ENCODE measurements at regions not wholly inside any gene's neighbourhood (a gene's known extent, or its start where the extent isn't known, plus 50 kb on each side); places are given as distances from the start of the nearest gene placed in this dataset.

DNA sequence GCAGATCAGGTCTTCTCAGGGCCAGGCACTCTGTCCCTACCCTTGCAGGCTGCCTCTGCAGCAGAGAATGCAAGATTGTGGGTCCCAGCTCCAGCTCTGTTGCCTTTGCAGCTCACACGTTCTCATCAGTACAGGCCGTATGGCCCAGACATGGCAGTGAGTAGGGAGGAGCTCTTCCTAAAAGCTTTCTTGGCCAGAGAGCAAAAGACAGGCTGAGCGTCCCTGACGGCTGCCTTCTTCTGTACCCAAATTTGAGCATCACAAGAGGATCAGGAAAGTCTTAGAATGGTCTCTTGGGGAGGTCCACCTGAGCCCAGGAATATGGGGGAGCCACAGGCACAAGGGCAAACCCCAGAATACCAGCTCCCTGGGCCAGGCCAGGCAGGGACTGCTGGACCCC lies 266.3 kb upstream of the ZMIZ1 start:
- DNase-seq (ENCODE audit: low spot score) = no peak

DNA sequence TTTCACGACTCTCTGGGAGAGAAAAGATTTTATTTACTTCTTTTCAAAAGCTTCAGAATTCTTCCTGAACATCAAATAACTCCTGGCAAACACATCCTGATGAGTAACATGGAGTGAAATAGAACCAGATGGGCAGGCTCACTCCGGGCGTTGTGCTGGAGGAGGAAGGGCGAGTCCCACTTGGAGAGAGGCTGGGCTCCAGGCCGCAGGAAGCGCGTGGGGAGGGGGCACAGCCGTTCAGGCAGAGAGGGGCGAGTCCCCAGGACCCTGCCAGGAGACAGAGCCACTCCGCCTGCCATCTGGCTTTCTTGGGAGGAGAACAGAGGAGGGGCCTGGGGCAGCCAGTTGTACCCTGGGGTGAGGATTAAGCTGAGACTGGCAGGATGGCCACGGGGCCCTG lies 265.9 kb upstream of the ZMIZ1 start:
- no peak for DNase-seq (ENCODE audit: low spot score)

DNA sequence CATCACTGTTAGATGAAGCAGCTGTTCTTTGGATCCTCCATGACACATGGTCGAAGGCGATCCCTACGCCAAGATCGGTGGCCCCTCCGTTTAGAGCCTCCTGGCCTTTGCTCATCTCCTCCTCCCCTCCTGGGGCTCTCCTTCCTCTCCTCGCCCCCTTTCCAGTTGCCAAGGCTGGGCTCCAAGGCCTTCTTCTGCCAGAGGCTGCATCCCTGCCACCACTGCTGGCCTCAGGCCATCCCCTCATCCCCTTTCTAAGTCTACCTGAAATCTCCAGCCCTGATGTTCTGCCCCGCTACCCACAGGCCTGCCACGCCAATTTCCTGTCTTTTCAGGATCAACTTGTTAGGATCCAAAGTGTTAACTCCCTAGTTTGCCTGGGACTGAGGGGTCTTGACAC lies 265.1 kb upstream of the ZMIZ1 start:
- no peak for DNase-seq (ENCODE audit: low spot score)

DNA sequence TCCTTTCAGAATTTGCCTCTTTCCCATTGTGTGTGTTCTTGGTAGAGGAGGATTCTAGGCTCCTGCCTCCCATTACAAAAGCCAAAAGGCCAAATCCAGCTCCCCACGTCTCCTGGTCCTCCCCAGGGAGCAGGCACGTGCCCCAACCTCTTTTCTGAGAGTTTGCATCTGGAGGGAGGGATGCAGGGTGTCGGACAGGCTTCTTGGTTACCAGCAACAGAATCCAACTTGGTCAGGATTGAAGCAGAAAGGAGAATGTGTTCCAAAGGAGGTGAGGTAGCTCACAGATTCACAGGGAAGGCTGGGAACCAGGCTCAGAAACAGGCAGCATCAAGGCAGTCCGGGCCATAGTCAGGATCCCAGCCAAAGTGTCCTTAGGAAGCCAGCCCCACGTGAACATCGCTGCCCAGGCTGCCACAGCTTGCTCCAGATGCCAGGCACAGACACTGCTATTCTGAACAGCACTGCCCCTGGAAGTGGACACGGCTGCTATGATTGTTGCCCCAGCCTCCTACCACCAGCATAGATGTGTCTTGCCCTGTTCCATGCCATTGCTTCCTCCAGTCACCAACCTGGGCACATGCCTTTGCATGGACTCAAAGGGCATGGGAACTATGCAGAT lies 264.2 kb upstream of the ZMIZ1 start:
- no peak for DNase-seq (ENCODE audit: low spot score)

DNA sequence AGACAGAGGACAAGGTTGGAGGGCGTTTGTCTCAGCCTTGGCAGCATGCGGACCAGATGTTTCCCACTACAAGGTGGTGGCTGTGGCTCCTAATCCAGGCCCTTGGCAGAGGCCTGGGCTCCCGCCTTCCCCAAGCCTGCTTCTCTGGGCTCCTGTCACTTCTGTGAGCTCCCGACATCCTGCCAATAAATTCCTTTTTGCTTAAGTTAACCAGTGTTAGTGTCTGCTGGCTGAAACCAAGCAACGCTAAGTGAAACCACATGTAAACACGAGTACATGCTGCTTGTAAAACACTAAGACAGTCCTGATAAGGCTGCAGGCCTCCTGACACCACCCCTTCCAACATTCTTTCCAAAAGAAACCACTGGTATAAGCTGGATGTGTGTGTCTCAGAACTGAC lies 263.6 kb upstream of the ZMIZ1 start:
- no peak for DNase-seq (ENCODE audit: low spot score)

DNA sequence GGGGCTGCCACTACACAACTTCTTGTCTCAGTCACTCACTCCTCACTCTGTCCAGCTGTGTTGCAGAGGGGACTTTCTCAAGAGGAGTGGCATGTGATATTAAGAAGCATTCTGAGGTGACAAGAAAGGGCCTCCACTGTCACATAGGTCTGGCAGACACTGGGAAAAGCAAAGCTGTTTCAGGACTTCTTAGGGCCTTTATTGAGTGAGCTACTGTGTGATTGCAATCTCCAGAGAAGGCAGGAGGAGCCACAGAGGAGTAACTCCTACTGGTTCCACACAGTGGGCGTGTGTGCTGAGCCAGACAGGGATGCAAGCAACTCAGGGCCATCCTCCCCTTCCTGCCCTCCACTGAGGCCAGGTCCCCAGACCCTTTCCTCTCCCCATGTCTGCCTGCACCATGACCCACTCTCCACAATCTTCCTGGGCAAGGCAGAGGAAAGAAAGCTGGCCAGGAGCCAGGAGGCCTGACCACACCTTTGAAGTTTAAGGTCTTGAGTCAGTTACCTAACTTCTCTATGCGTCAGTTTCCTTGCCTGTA lies 262.0 kb upstream of the ZMIZ1 start:
- DNase-seq (ENCODE audit: low spot score) = no peak

DNA sequence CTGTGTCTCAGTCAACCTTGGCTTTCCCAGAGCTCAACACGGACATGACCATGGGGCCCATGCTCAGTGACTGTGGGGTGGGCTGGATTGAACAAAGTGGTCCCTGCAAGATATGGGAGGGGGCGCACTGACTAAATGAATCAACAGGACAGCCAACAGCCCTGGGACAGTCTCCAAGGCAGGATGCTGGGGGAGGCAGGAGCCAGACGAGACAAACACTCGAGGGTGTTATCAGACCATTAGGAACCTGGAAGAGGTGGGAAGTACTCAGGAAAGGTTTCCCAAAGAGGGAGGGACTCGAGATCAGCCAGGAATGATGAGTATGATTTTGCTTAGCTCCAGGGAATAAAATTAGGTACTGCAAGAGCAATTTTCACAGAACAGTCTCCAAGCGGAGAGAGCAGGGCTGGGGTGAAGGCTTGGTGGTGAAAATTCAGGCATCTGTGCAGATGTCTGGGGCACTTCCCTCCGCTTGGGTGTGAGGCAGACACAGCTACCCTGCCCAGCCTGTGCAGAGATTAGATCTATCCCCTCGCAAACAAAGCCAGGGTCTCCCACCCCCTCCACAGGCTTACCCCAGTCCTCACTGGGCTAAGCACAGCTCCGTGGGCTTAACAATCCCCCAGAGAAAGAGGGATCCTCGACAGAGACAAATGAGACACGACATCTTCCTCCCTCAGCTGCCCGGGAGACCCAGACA lies 261.1 kb upstream of the ZMIZ1 start:
- no peak for DNase-seq (ENCODE audit: low spot score)

DNA sequence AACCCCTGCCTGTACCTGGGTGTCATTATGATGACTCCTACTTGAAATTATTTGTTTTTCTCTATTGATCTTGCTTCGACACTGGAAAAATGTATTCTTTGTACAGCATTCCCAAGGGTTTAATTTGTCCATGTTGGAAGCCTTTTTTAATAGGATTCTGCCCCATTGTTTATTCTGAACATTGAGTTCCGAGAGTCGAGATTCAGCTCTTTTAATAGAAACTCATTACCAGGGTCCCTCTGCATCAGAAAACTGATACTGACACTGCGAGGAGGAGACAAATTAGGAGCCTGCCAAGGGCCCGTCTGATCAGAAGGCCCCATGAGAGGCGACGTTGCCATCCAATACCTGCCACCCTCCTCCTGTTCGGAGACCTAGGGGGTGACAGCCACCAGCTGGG lies 260.5 kb upstream of the ZMIZ1 start:
- DNase-seq (ENCODE audit: low spot score) = no peak

DNA sequence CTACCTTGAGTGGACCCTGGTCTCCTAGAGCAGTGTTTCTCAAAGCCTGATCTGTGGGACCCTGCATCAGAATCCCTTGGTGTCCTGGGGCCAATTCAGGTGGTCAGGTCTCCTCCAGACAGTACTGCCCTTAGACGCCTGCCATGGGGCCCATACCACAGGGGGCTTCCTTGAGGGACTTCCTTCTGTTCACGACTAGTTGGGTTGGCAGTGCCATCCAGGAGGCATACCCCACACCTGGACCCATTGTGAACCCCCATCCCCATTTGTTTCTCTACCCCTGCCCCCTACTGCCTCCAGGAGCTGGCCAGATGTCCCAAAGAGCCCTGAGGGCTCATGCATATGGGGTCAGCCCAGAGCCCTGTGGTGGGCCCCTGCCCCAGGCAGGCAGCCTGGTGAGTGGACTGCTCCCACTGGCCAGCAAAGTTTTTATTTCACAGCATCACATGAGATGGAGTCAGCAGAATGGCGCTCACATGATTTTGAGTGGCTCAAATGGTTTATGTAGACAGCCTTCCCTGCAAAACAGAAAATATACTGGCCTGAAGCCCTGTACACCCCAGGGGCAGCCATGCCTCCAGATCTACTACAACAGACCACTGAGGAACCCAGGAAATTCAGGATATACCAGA lies 259.9 kb upstream of the ZMIZ1 start:
- DNase-seq (ENCODE audit: low spot score) = no peak

DNA sequence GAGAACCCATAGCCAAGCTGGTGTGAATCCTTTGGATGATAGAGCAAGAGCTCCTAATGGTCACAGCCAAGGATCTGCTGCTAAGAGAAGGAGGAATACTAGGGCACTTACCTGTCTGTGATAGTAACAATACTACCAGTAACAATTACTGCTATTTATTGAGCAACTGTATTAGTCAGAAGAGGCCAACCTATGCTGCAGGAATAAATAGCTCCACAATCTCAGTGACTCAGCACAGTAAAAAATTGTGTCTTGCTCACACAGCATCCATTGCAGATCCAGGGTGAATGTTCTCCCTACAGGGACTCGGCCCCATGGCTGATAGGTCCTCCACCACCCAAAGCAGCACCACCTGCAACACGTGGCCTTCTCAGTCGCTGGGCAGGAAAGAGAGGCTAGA lies 257.6 kb upstream of the ZMIZ1 start:
- DNase-seq (ENCODE audit: low spot score) = no peak

DNA sequence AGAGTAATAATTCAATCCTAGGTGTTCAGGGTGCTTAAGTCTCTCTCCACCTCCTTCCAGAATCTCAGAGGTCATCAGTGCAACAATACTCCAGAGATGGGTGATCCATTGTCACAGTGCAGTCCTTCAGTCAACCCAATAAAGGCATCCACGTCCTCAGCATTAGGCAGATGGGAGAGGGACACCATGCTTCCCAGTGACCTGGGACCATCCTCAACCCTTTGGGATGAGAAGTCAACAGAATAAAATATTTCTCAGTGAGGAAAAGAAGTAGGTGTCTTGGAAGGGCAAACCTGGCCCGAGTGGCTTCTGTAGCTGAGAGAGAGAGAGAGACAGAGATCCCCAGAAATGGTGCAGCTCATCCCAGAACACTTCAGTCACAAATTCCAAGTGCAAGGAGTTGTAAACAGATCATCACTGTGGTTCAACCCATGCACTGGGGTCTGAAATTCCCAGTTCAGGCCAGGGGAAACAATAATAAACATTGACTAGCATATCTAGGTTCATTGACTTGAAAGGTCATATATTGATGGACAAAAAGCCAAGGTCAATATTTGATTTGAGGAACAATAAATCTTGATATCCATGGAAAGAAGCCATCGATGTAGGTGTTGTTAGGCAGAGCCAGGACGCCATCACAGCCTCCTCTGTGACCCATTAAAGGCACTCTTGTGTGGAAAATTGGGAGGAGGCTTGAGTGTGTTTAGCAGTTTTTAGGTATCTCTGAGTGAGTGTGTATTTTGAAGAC lies 256.0 kb upstream of the ZMIZ1 start:
- DNase-seq (ENCODE audit: low spot score) = no peak

DNA sequence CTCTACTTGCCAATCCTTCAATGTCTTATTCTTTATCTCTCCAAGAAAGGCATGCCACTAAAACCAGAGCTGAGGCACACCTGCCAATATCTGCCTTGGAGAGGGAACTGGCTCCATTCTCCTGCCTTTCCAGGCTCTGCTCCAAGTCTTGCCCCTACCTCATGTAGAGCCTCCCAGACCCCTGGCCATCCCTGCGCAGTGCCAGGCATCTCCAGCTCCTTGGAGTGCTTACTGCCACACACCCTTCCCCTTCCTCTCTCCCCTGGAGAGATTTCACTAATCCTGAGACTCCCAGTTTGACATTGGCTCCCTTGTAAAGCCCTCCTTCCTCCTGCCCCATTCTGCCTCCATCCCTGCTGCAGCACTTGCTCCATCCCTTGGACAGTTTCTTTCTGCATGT lies 255.2 kb upstream of the ZMIZ1 start:
- no peak for DNase-seq (ENCODE audit: low spot score)

DNA sequence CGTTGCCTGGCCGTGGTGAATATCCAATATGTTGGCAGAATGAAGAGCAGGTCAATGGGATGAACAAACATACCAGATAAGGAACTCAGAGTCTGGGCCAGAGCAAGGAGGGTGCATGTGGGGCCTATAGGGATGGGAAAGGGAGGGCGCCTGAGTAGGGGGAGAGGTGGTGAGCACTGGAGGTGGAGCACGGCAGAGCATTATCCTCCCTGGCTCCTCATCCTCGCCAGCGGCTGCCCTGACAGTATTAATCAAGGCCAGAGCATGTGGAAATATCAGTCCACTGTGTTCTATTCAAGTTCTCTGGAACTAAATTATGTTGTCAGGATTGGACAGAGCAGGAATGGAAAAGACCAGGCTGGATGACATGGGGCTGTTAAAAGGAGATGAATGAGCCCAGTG lies 254.8 kb upstream of the ZMIZ1 start:
- no peak for DNase-seq (ENCODE audit: low spot score)

DNA sequence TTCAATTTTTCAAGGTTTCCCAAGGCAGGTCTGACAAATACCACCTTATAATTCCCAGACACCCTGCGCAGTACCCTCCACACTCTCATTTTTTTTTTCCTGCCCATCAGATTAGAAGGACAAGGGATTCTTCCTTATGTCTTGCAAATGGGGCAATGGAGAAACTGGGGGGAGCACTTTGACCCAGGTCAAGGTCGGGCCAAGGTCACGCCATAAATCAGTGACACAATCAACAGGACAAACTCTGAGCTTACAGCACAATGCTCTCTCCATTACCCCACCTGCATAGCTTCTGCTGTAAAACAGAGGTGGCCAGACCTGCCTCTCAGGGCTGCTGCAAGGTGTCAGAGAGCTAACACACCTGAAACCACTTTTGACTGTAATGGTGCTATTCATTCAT lies 254.4 kb upstream of the ZMIZ1 start:
- no peak for DNase-seq (ENCODE audit: low spot score)

DNA sequence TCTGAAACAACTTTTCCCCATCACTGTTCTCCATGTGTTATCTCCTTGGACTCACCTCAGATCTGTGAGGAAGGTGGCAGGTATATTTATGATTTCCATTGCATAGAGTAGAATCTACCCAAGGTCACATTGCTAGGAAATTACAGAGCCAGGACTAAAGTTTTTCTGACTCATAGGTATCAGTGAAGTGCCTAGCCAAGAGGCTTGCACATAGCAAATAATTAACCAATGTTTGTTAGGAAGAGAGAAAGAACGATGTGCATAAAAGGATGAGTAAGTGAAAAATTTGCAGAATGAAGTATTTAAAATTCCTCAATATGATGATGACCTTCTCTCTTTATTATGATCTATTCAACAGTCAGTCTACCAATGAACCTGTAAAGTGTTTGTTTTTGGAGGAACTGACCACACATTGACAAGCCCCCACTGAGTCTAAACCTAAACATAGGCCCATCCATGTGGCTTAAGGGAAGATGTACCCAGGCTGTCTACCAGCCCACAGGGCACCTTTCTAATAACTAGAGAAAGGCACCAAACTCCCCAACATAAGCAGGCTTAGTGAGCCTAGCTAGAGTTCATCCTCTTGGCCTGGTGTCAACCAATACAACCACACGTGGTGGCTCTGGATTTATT lies 252.9 kb upstream of the ZMIZ1 start:
- no peak for DNase-seq (ENCODE audit: low spot score)

DNA sequence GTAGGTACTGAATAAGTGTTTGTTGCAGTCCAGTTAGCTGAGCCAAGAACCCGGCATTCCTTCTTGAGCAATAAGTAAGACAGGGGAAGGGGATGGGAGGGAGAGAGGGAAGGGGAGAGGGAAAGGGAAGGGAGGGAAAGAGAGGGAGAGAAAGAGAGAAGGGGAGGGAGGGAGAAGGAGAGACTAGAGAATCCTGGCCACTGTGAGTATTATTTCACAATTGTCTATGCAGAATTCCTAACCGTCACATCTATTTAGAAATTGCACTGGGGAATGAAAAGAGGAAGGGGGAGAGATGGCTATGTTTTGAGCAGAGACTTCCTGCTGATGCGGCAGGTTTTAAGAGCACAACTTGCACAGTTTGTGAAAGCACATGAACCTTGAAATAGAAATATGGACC lies 251.4 kb upstream of the ZMIZ1 start:
- DNase-seq (ENCODE audit: low spot score) = no peak

DNA sequence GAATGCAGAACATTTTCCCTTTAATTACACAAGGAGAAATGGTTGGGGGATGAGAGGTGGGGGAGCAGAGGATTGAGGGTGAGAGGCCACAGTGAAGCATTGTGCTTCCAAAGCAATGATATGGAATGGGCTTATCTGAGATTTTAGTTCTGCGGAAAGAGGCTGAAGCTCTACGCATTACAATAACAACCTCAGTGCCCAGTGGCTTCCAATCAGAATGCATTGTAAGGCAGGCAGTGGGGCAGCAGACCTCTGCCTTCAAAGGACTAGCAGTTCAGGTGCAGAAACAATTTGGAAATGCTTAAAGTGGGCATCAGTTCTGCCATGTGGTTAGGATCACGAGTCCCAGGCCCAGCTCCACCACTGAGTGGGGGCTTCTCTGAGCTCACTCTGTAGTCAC lies 251.0 kb upstream of the ZMIZ1 start:
- no peak for DNase-seq (ENCODE audit: low spot score)

DNA sequence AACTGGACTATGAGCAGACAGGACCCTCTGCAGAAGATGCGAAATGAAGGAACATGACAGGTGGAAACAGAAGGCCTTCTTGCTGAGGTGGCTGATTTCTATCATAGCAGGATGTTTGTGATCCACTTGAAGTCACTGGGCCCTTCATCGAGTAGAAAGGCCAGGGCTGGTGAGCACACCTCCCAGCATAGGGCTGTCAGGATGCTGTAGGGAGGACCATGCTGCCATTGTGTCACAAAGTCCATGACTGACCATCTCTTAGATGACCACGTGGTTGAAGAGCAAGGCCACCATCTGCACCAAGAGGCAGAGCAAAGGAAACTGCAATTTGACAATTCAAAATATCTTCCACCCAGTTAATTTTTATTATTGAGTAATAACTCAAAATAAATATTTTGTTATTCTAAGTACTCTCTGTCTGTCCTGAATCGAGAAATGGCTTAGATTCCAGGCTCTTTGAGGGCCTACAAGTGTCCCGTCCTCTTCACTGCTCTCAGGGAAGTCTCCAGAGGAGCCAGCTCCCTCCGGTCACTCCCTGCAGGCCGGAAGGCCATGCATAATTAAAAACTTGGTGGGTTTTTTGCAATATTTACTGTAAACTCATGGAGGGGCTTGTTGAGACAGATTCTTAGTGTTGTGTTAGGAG lies 249.3 kb upstream of the ZMIZ1 start:
- DNase-seq (ENCODE audit: low spot score) = no peak

DNA sequence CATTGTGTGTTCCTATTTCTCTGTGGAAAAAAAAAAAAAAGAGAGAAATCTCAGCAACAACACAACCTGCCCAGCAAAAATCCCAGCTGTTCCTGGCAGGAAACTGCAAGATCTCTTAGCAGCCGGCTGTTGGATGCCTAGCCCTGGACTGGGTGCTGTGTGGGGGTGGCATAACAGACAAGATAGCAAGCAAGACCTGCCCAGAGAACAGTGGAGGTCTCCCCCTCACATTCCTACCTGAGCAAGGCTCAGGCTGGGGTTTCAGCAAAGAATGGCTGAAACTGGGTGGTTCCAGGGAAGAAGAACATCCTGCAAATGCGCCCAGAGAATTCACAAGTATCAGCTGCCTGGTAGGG lies 248.8 kb upstream of the ZMIZ1 start:
- no peak for DNase-seq (ENCODE audit: low spot score)

DNA sequence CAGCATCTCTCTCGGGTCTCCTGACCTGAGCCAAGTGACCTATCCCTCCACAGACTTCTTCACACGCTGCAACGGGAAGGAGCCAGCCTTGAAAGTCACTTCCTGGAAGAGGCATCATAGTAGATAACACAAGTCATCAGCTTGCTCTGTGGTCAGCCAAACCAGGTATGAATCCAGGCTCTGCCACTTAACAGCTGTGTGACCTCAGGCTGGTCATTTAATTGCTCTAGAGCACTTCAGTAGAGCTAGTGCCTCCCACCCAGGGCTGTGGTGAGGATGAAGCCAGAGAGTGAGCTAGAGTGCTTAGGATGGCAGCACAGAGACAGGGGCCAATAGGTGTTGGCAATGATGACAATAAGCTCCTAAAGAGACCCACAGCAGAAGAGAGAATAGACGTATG lies 247.7 kb upstream of the ZMIZ1 start:
- DNase-seq (ENCODE audit: low spot score) = no peak

DNA sequence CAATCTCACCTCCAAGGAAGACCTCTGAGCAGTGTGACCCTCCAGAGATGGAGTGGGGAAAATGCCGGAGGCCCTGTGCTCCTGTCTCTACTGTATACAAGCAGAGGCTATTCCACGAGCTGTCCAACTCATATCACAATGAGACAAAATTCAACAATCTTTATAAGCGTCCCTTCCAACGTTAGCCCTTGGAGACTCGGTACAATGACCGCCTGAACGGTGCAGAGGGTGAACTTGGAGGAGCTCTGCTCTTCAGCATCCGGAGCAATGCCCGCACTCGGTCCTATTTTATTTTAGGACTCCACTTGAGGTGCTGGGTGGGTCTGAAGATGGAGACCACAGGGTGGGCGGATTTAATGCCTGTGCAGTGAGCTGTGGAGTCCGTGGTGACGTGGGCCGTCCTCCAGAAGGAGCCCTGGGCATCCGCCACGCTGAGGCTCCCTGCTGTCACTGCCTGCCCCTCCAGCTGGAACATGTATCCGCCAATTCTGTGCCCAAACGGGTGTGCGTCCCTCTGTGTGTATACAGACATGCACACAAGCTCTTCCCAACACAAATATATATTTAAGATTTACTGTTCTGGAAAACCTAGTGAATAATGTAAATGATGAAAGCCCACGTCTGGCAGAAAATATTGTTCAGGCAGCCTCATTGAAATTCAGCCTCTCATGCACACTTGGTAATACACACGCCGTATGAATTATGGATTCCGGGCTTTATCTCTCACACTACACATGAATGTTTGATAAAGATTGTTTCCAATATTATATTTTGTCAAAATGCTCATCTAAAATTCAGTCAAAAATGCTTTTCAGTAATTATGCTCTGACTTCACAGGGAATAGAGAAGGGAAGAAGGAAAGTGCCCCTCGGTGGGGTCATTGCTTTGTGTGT lies 239.9 kb upstream of the ZMIZ1 start:
- DNase-seq (ENCODE audit: low spot score) = no peak
